Testis (tissue), 2 donors: ENCODE measurements at regions not wholly inside any gene's neighbourhood (a gene's known extent, or its start where the extent isn't known, plus 50 kb on each side); places are given as distances from the start of the nearest gene placed in this dataset.
"Not testable (repeated sequence)": the region's sequence is repeated elsewhere in the genome, so short reads cannot be mapped to it uniquely, and the experiment has no call there.

ENCODE experiments used
- CTCF ChIP-seq, 3 experiments: fragments of 450-650 bp in 2 of 3; fragments of 200-600 bp in 1 of 3; sonication (generic) in 1 of 3; IDR thresholded peaks; one replicate each; pipeline ENCODE4 v1.5.1; 2016 to 2019; ENCODE audit warnings: antibody characterized with exemption in 3 of 3, mild to moderate bottlenecking in 2 of 3, moderate library complexity in 1 of 3
- POLR2A ChIP-seq: fragments of 450-650 bp; IDR thresholded peaks from one replicate; pipeline ENCODE4 v1.6.1; 2017; ENCODE audit warnings: antibody characterized with exemption, mild to moderate bottlenecking, moderate library complexity

GRCh38 chr2:91559886-91560614 is 2868.6 kb downstream of the RPIA start:
- not testable (repeated sequence) for TF ChIP-seq CTCF (IDR thresholded peaks at IDR 0.05); POLR2A
